Tibial nerve (tissue), 3 donors: ENCODE measurements at regions not wholly inside any gene's neighbourhood (a gene's known extent, or its start where the extent isn't known, plus 50 kb on each side); places are given as distances from the start of the nearest gene placed in this dataset.

Experiments
- EP300 ChIP-seq, 2 donors: sonication (generic); formaldehyde crosslinking; IDR thresholded peaks; one replicate each; pipeline ENCODE4 v1.6.1; 2017; ENCODE audit warnings: antibody characterized with exemption in 2 of 2, mild to moderate bottlenecking in 1 of 2
- POLR2A ChIP-seq, 2 donors: fragments of 450-650 bp; IDR thresholded peaks; one replicate each; pipeline ENCODE4 v1.6.1; 2017; ENCODE audit warnings: antibody characterized with exemption in 2 of 2, mild to moderate bottlenecking in 2 of 2, moderate library complexity in 2 of 2

DNA sequence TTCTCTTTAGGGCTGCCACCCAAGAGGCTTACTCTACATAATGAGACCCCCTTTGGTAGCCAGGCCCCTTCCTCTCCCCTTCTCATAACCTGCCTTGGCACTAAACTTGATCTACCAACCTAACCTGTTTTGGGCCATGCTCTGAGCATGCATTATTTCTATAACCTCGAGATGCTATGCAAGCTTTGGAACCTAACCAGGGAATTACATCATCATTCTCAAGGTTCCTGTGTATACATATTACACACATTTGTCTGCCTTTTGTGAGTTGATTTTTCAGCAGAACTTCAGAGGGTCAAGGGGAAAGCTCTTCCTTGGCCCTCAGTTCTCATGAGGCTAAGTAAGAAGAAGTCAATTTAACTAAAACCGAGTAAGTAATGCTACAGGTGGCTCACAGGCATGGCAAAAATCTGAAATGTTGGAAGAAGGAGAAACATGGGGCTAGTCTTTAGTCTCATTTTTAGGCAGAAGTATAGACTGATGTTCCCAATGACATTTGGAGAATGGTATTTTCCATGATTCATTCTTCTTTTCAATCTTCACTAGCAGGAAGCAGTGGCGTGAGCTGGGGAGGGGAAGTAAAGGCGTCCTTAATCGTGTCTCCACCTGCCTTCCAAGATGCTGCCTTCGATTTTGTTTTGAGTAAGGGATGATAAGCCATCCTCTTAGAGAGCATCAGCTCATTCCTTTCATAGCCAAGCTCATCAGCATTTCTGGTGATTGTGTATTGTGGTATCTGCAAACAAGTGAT is 308.4 kb downstream of the ABCC12 start:
- TF ChIP-seq EP300 (IDR thresholded peaks at IDR 0.05) = no peak
- no peak for TF ChIP-seq POLR2A (IDR thresholded peaks at IDR 0.05)
